ENCODE measurements at regions not wholly inside any gene's neighbourhood (a gene's known extent, or its start where the extent isn't known, plus 50 kb on each side); places are given as distances from the start of the nearest gene placed in this dataset.

DNA sequence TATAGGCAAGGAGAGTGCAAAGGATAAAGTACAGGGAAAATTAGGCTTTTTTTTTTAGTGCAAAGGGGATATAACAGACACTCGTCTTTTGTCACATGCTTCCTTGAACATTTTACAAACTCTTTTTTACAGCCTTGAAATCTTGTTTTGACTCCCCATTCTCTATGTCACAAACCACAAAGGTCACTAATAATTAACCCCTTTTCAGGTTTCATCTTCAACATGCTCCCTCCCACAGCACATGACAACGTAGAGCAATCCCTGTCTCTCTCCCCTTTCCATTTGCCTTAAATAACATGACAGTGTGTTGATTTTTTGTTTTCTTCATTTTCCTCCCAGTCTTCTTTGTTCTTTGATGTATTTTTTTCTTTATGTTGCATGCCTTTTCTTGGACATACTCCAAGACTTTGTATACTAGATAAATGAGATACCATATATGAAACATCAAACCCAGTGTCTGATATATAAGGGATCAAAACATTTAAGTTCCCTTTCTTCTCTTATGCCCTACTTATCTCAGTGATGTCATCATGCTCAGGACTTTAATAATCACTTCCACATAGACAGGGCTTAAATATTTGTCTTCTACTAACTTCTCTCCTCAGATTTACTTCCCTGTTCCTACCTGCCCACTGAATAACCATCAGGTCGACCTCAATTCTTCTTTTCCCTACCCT, 378.7 kb upstream of the HSF2 start:
- Histone ChIP-seq H3K9me3 (ENCODE audit: insufficient read depth, low read depth, low read length) (no peaks in the 10 kb centered on the region), H3K9ac (ENCODE audit: low read depth, low read length, poor library complexity, severe bottlenecking) (no peak overlapping the region), H3F3A (ENCODE audit: low read depth) (no peaks in the 10 kb centered on the region), H3K79me2 (ENCODE audit: insufficient read depth, low read length) (no peaks in the 10 kb centered on the region), H3K4me3 (ENCODE audit: low read length, poor library complexity, severe bottlenecking) (no peak overlapping the region), H2AFZ (ENCODE audit: low read length) (no peak overlapping the region), H3K36me3 (ENCODE audit: insufficient read depth, low read length) (no peaks in the 10 kb centered on the region), H4K20me1 (ENCODE audit: insufficient read depth, low read length, poor library complexity, severe bottlenecking) (no peaks in the 10 kb centered on the region), H3K4me2 (ENCODE audit: low read depth, low read length, poor library complexity, severe bottlenecking) (no peak overlapping the region), H3K4me1 (ENCODE audit: insufficient read depth, low read length, poor library complexity, severe bottlenecking) (no peaks in the 10 kb centered on the region), H3K9me2 (replicated peaks; ENCODE audit: low read depth, low read length) (no peaks in the 10 kb centered on the region), H3K27me3 (ENCODE audit: insufficient read depth, low read length, poor library complexity, severe bottlenecking) (no peaks in the 10 kb centered on the region)
- TF ChIP-seq, protein P1, sequence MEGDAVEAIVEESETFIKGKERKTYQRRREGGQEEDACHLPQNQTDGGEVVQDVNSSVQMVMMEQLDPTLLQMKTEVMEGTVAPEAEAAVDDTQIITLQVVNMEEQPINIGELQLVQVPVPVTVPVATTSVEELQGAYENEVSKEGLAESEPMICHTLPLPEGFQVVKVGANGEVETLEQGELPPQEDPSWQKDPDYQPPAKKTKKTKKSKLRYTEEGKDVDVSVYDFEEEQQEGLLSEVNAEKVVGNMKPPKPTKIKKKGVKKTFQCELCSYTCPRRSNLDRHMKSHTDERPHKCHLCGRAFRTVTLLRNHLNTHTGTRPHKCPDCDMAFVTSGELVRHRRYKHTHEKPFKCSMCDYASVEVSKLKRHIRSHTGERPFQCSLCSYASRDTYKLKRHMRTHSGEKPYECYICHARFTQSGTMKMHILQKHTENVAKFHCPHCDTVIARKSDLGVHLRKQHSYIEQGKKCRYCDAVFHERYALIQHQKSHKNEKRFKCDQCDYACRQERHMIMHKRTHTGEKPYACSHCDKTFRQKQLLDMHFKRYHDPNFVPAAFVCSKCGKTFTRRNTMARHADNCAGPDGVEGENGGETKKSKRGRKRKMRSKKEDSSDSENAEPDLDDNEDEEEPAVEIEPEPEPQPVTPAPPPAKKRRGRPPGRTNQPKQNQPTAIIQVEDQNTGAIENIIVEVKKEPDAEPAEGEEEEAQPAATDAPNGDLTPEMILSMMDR (conservative IDR thresholded peaks at IDR 0.05; ENCODE audit: low read length), result no peak
- TF ChIP-seq EZH2phosphoT487 (IDR thresholded peaks at IDR 0.05; ENCODE audit: borderline replicate concordance), result no peak

DNA sequence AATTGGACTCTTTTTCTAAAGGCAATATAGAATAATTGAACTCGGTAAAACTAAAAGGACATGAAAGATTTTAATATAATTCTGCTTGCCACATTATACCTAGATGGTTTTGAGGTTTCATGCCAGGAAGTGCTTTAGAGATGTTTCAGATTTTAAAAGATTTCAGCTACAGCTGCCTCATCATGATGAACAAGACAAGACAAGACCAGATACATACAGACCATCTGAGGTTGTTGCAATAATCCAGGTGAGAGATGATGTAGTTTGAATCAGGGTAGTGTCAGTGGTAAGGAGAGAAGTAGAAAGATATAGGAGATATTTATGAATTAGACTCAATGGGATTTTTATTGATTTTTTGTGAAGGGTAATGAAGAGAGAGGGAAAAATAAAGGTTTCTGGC, 374.3 kb upstream of the HSF2 start:
- Histone ChIP-seq H3K4me2 (ENCODE audit: low read depth, low read length, poor library complexity, severe bottlenecking) (no peak overlapping the region), H3F3A (ENCODE audit: low read depth) (no peaks in the 10 kb centered on the region), H3K4me3 (ENCODE audit: low read length, poor library complexity, severe bottlenecking) (no peak overlapping the region), H3K4me1 (ENCODE audit: insufficient read depth, low read length, poor library complexity, severe bottlenecking) (no peaks in the 10 kb centered on the region), H2AFZ (ENCODE audit: low read length) (no peak overlapping the region), H3K9ac (ENCODE audit: low read depth, low read length, poor library complexity, severe bottlenecking) (no peak overlapping the region), H3K27me3 (ENCODE audit: insufficient read depth, low read length, poor library complexity, severe bottlenecking) (no peaks in the 10 kb centered on the region), H4K20me1 (ENCODE audit: insufficient read depth, low read length, poor library complexity, severe bottlenecking) (no peaks in the 10 kb centered on the region), H3K9me2 (replicated peaks; ENCODE audit: low read depth, low read length) (no peaks in the 10 kb centered on the region), H3K9me3 (ENCODE audit: insufficient read depth, low read depth, low read length) (no peaks in the 10 kb centered on the region), H3K79me2 (ENCODE audit: insufficient read depth, low read length) (no peaks in the 10 kb centered on the region), H3K36me3 (ENCODE audit: insufficient read depth, low read length) (no peaks in the 10 kb centered on the region)
- TF ChIP-seq EZH2phosphoT487 (IDR thresholded peaks at IDR 0.05; ENCODE audit: borderline replicate concordance), result no peak
- TF ChIP-seq, protein P1 (conservative IDR thresholded peaks at IDR 0.05; ENCODE audit: low read length), result no peak

- H3K9me3 ChIP-seq (ENCODE audit: insufficient read depth, low read depth, low read length), result no peaks in the 10 kb centered on the region
- no peaks in the 10 kb centered on the region for H3K27me3 ChIP-seq (ENCODE audit: insufficient read depth, low read length, poor library complexity, severe bottlenecking)
- no peak for TF ChIP-seq EZH2phosphoT487 (IDR thresholded peaks at IDR 0.05; ENCODE audit: borderline replicate concordance)
- TF ChIP-seq, protein P1 (conservative IDR thresholded peaks at IDR 0.05; ENCODE audit: low read length), result no peak
- H2AFZ ChIP-seq (ENCODE audit: low read length), result no peak overlapping the region
- no peaks in the 10 kb centered on the region for H3K4me1 ChIP-seq (ENCODE audit: insufficient read depth, low read length, poor library complexity, severe bottlenecking)
- H3K36me3 ChIP-seq (ENCODE audit: insufficient read depth, low read length), result no peaks in the 10 kb centered on the region
- H3K4me3 ChIP-seq (ENCODE audit: low read length, poor library complexity, severe bottlenecking), result no peak overlapping the region
- H3K9me2 ChIP-seq (replicated peaks; ENCODE audit: low read depth, low read length), result no peaks in the 10 kb centered on the region
- no peaks in the 10 kb centered on the region for H4K20me1 ChIP-seq (ENCODE audit: insufficient read depth, low read length, poor library complexity, severe bottlenecking)
- H3K4me2 ChIP-seq (ENCODE audit: low read depth, low read length, poor library complexity, severe bottlenecking), result no peak overlapping the region
- no peaks in the 10 kb centered on the region for H3K79me2 ChIP-seq (ENCODE audit: insufficient read depth, low read length)
- no peaks in the 10 kb centered on the region for H3F3A ChIP-seq (ENCODE audit: low read depth)
- H3K9ac ChIP-seq (ENCODE audit: low read depth, low read length, poor library complexity, severe bottlenecking), result no peak overlapping the region
These were observed 372.7 kb upstream of the HSF2 start for GRCh38 chr6:122026582-122027369.

All from Loucy (cell line).